WERI-Rb-1 (cell line): ENCODE measurements at regions not wholly inside any gene's neighbourhood (a gene's known extent, or its start where the extent isn't known, plus 50 kb on each side); places are given as distances from the start of the nearest gene placed in this dataset.
A peak's percentile ranks its signal among the peaks of the same experiment; 100 is the strongest.

Experiments
- DNase-seq: peaks from one replicate; pipeline ENCODE4 v3.0.0-alpha.2; 2020
- H3K27ac ChIP-seq: fragments of 250-450 bp; sonication (Bioruptor Pico); 2 replicates; pipeline ENCODE4 v1.5.1; 2020; ENCODE audit warnings: mild to moderate bottlenecking, moderate library complexity
- H3K27me3 ChIP-seq: fragments of 250-450 bp; sonication (Bioruptor Pico); 2 replicates; pipeline ENCODE4 v1.5.1; 2021; ENCODE audit warnings: mild to moderate bottlenecking, low read depth, moderate library complexity; ENCODE audit not compliant: insufficient read depth, severe bottlenecking
- H3K36me3 ChIP-seq: fragments of 250-450 bp; sonication (Bioruptor Pico); 2 replicates; pipeline ENCODE4 v1.5.1; 2020; ENCODE audit warnings: mild to moderate bottlenecking, moderate library complexity
- H3K4me3 ChIP-seq: 2 replicates; pipeline ENCODE4 v1.5.1; 2011; ENCODE audit warnings: low read depth, mild to moderate bottlenecking, control low read depth, low read length
- H3K9me3 ChIP-seq: fragments of 250-450 bp; sonication (Bioruptor Pico); 2 replicates; pipeline ENCODE4 v1.5.1; 2021; ENCODE audit warnings: mild to moderate bottlenecking, moderate library complexity; ENCODE audit not compliant: severe bottlenecking
- TF ChIP-seq, protein P1 (sequence below): IDR thresholded peaks from 2 replicates; pipeline ENCODE4 v1.5.1; 2011; ENCODE audit warnings: low read depth, mild to moderate bottlenecking, control low read depth, inconsistent platforms, low read length

DNA sequence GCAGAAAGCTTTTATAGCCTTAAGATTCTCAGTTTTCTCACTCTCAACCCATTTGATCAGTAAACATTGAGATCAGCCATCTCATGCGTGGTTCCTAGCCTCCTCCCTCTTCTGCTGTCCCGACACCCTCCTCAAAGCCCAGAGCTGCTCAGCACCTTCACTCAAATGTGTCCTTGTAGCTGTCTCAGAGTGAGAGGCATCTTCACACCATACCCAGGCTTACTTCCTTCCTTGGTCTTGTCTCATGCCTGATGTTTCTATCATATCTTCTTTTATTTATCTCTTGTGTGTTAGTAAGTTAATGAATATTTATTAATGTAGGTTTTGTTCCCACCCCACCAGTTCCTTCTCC is 72.4 kb upstream of the SNX2 start:
- no peak for DNase-seq
- Histone ChIP-seq H3K27me3 (no peaks in the 10 kb centered on the region), H3K27ac (no peak overlapping the region), H3K4me3 (no peak overlapping the region), H3K9me3 (no peaks in the 10 kb centered on the region), H3K36me3 (no peaks in the 10 kb centered on the region)
- TF ChIP-seq, protein P1, sequence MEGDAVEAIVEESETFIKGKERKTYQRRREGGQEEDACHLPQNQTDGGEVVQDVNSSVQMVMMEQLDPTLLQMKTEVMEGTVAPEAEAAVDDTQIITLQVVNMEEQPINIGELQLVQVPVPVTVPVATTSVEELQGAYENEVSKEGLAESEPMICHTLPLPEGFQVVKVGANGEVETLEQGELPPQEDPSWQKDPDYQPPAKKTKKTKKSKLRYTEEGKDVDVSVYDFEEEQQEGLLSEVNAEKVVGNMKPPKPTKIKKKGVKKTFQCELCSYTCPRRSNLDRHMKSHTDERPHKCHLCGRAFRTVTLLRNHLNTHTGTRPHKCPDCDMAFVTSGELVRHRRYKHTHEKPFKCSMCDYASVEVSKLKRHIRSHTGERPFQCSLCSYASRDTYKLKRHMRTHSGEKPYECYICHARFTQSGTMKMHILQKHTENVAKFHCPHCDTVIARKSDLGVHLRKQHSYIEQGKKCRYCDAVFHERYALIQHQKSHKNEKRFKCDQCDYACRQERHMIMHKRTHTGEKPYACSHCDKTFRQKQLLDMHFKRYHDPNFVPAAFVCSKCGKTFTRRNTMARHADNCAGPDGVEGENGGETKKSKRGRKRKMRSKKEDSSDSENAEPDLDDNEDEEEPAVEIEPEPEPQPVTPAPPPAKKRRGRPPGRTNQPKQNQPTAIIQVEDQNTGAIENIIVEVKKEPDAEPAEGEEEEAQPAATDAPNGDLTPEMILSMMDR, result no peak

DNA sequence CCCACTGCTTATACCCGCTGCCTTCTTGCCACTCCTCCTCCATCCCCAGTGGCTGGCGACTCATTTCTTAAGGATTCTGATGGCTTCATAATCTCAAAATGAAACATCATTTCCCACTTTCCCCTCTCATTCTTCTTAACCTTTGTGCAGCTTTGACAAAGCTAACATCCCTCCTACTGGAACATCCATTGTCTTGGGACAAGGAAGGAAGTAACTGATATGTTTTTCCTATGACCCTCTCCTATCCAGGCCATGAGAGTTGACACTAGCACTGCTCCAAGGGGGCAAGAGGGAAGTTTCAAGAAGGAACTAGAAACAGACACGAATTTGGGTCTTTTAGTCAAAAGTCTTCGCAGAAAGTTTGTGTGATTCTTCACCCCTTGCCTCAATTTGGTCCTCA is 71.7 kb upstream of the SNX2 start:
- H3K27me3 ChIP-seq, result no peaks in the 10 kb centered on the region
- H3K27ac ChIP-seq, result no peak overlapping the region
- DNase-seq, result no peak
- TF ChIP-seq, protein P1, result no peak
- no peaks in the 10 kb centered on the region for H3K9me3 ChIP-seq
- H3K4me3 ChIP-seq, result no peak overlapping the region
- H3K36me3 ChIP-seq, result no peaks in the 10 kb centered on the region

DNA sequence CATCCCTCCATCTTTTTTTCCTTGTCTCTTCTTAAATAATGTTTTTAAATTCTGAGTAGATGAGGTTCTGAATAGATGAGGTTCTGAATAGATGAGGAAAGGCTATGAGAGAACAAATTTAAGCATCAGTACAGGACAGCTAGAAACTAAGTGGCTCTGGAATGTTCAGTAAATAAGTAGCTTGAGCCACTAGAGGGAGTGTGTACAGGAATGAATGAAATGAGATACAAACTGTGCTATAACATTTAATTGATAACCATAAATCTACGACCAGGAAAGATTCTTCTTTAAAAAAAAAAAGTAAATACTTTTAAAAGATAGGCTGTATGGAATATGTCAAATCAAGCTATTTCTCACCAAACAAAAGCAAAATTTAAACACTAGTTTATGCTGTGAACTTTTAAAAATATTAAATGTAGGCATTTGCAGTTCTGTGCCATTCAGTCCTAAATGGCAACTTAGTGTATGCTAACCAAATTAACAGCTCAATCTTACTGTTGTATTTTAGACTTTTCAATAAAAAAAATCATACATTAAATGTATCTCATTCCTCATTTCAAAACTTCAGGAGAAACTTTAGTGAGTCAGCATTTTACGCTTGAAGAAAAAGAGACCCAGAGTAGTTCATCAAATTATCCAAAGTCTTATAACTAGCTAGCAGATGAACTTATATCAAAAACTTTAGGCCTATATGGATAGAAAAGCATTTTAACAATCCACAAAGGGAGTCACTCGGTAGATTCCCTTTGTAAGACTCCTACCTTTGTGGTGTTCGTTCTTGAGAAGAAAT is 70.4 kb upstream of the SNX2 start:
- H3K4me3 ChIP-seq, result no peak overlapping the region
- no peak overlapping the region for H3K27ac ChIP-seq
- TF ChIP-seq, protein P1, result peak; percentile 35; the same call in 1 of the 2 replicates
- no peaks in the 10 kb centered on the region for H3K9me3 ChIP-seq
- H3K36me3 ChIP-seq, result no peaks in the 10 kb centered on the region
- H3K27me3 ChIP-seq, result no peaks in the 10 kb centered on the region
- no peak for DNase-seq

DNA sequence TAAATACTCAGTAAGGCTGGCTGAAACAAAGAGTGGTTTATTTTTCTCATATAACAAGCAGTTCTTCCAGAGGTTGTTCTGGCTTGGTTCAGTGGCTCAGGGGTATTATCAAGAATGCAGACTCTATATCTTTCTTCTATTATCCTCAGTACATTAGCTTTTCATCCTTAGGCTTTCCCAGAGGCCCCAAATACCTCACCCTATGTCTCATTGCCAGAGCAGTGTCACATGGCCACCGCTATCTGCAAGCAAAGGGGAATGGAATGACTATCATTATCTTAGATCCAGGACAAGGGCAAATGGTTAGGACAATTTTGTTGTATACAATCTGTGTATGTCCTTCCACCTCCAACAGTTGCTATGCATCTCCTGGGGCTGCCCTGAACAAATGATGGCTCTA is 69.0 kb upstream of the SNX2 start:
- no peak overlapping the region for H3K27ac ChIP-seq
- no peak overlapping the region for H3K4me3 ChIP-seq
- H3K36me3 ChIP-seq, result no peaks in the 10 kb centered on the region
- H3K27me3 ChIP-seq, result no peaks in the 10 kb centered on the region
- no peak for DNase-seq
- H3K9me3 ChIP-seq, result no peaks in the 10 kb centered on the region
- TF ChIP-seq, protein P1, result no peak

DNA sequence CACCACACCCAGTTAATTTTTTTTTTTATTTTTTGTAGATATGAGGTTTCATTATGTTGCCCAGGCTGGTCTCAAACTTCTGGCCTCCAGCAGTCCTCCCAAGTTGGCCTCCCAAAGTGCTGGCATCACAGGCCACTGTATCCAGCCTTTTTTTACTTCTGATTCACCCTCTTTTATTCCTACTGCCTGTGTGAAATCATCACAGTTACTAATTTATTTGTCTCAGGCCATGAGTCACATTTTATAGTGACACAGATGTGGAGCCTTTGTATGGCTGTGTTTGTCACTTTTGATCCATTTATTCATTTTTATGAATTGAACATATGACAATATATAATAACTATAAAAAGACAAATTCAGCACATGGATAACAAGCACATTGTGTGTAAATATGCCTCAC is 67.1 kb upstream of the SNX2 start:
- no peak for DNase-seq
- Histone ChIP-seq H3K27me3 (no peaks in the 10 kb centered on the region), H3K27ac (no peak overlapping the region), H3K36me3 (no peaks in the 10 kb centered on the region), H3K4me3 (no peak overlapping the region), H3K9me3 (no peaks in the 10 kb centered on the region)
- TF ChIP-seq, protein P1, result no peak

DNA sequence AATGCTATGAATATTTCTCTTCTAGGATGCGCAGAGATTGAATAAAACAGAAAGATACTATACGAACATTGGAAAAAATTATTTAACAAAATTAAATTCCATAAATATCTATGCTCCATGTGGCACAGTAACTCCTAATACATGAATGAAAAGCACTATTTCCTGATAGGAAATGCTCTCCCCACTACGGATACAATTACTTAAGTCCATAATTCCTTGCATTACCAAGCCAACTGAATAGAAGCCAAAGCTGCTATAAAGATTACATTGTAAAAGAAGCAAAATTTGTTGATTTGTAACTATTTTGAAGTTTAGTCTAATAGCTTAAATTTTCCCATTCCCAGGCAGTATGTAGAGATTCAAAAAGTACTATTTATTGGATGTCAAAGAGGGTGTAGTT is 61.8 kb upstream of the SNX2 start:
- TF ChIP-seq, protein P1, result no peak
- H3K27ac ChIP-seq, result no peak overlapping the region
- H3K4me3 ChIP-seq, result no peak overlapping the region
- no peak for DNase-seq
- no peaks in the 10 kb centered on the region for H3K36me3 ChIP-seq
- no peaks in the 10 kb centered on the region for H3K9me3 ChIP-seq
- no peaks in the 10 kb centered on the region for H3K27me3 ChIP-seq
